Hematopoietic multipotent progenitor cell (in vitro differentiated cells): ENCODE measurements at regions not wholly inside any gene's neighbourhood (a gene's known extent, or its start where the extent isn't known, plus 50 kb on each side); places are given as distances from the start of the nearest gene placed in this dataset.

Source experiments
- DNase-seq, 3 donors: peaks; one replicate each; pipeline ENCODE4 v3.0.0-alpha.2; 2011 to 2015; ENCODE audit warnings: low read depth in 2 of 3, low spot score in 2 of 3

DNA sequence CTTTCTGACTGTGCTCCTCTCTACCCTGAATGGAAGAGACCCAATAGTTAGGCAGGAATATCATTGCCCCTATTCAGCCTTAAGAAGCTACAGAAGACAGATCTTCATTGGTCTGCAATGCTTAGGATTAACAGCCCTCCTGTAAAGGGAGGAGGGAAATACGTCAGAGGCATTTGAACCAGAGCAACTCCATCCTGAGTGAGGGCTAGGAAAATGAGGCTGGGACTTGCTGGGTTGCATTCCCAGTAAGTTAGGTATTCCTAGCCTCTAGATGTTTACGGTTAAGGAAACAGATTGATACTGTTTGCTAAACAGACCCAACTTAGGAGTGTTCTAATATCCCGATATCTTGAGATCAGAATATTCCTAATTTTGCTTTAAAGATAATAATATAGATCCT lies 63.5 kb downstream of the PCDH18 start:
- no peak for DNase-seq

DNA sequence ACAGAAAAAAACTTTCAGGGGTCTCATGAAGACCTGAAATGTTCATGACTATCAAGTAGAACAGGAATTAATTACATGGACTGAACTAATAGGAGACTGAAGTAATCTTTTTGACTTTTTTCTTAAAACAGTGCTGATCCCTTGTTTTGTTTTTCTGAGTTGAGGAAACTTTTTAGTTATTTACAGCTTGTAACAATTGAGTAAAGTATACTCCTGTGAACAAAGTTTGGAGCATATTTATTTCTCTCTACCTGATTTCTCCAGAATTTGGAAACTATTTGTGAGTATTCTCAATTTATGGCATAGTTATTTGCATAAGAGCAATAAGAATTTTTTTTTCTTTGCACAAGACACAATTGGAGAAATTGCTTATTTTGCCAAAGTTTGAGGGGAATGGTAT lies 64.8 kb downstream of the PCDH18 start:
- DNase-seq = no peak

DNA sequence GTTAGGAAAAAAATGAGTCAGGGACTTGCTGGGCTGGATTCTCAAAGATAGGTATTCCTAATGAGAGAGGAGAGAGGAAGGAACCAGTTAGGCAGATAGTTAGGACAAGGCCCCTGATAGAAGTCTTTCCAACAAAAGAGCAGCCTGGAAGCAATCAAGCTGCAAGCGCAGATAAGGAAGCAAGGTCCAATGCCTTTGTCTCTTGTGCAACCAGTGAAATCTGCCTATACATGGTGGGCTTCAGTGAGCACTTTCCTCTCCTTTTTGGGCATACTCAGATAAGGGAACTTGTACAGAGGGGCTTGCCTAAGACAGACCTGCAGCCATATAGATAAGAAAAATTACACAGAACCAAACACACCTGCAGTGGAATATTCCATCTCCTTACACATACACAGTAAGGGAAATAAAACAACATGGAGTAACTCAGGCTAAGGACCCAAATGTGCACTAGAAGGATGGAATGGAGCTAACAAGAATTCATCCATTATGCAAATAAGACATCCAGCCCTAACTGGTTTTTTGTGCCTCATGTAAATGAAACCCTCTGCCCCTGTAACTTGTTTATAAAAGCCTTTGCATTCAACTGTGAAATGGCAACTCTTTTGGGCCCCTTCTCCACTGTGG lies 68.8 kb downstream of the PCDH18 start:
- DNase-seq = no peak

DNA sequence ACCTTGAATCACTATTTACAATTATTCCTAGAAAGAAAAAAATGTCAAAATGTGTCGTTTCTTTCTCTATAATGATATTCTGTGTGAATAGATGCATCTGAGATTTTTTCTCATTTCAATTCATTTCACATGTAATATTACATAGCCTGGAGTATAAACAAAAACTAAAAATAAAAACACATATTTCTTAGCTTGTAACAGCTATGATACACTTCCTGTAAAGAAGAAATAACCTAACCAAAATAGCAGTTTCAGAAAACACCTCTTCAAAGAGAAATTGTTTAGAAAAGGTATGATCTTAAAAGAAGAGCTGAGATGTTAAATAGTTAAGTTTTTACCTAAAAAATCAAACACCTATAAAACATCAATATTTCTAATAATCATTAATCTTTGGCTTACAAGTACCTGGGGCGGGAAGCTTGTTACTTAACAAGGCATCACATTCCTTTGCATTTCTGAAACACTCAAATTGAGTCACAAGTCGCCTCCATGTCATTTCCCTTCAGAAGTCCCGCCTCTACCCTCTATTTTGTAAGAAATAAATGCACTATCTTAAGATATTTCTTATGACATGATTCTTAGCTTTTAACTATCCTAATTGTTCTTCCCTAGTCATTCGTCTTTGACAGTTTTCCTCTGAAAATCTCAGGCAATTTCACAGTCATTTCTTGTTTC lies 76.5 kb downstream of the PCDH18 start:
- no peak for DNase-seq

DNA sequence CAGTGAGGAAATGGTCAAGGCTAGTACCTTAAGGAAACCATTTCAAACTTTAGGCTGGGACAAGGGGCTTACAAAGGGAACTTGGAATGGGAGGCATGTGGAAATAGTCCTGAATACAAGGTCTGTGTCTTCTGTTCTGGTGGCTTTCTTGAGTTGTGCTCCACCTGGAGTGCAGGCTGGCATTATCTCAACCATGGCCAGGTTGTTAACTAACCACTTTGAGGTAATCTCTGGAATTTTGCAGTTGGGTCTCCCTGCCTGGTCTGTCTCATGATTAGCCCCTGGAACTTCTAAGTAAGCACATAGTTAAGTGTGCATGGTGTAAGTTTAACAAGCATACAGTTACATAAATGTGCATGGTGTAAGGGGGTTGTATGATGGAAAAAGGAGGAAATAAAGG lies 77.5 kb downstream of the PCDH18 start:
- no peak for DNase-seq

DNA sequence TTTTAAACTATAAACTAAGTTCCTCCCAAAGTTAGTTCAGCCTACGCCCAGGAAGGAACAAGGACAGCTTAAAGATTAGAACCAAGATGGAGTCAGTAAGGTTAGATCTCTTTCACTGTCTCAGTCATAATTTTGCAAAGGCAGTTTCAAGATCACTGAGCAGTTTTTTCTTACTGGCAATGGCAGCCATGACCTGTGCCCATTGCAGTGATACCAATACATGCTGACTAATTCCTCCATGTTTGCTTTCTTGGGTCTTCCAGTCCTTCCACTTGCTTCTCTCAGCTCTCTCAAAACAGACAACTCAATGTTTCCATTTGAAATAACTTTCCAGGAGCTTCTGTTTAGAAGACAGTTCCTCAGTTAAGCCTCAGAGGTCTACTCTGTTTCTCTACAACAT lies 79.5 kb downstream of the PCDH18 start:
- DNase-seq = no peak

DNA sequence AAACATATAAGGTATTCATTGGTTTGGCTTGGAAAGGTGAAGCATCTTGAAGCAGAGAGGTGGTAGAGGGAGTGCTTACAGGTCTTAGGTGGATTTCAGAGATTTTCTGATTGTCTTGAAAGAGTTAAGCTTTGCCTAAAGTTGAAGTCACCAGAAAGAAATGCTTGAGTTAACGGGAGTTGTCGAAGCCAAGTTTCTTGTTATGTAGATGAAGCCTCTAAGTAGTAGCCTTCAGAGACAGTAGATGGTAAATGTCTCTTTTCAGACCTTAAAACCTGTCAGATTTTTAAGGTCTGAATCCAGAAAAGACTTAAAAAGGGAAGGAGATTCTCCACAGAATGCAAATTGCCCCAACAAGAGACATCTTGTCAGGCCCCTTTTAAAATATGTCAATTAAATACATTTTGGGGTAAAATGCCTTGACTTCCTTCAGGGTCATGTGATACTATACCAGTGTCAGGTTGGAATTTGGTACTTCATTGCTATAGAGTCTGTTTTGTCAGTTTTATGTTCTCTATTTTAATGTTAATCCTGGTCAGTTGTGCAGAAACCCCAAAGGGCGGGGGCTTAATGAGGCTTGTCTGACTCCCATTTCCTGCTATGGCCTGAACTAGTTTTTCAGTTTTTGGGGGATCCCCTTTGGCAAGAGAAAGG lies 81.0 kb downstream of the PCDH18 start:
- no peak for DNase-seq

DNA sequence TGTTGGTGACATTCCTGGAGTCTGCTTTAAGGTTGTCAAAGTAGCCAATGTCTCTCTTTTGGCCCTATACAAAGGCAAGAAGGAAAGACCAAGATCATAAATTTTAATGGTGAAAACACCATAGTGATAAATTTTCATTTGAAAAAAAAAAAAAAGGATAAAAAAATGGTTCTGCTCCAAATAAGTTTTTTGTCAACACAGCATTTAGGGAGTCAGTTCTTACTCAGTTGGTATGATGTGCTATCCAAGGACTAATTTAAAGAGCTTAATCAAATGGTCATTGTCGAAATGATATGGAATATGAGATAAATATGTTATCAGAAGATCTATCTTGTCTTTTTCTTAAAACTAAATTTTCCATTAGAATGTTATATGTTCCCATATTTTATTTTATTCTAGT lies 83.9 kb downstream of the PCDH18 start:
- DNase-seq = no peak

DNA sequence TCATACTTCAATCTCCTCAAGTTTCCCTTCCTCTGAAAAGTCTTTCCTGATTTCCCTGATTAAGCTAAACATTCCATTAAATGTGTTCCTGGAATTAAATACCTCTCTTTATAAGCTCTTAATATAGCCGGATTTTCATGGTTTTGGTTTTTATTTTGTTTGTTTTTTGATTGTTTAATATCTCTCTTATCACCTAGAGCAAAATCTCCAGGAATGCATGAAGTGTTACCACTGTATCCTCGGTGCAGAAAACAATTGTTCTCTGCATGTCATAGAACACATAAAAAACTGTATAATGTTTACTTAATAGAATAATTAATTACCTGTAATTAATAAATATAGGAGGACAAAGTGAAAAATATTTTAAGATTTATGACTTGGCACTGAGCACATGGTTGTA lies 86.2 kb downstream of the PCDH18 start:
- no peak for DNase-seq

DNA sequence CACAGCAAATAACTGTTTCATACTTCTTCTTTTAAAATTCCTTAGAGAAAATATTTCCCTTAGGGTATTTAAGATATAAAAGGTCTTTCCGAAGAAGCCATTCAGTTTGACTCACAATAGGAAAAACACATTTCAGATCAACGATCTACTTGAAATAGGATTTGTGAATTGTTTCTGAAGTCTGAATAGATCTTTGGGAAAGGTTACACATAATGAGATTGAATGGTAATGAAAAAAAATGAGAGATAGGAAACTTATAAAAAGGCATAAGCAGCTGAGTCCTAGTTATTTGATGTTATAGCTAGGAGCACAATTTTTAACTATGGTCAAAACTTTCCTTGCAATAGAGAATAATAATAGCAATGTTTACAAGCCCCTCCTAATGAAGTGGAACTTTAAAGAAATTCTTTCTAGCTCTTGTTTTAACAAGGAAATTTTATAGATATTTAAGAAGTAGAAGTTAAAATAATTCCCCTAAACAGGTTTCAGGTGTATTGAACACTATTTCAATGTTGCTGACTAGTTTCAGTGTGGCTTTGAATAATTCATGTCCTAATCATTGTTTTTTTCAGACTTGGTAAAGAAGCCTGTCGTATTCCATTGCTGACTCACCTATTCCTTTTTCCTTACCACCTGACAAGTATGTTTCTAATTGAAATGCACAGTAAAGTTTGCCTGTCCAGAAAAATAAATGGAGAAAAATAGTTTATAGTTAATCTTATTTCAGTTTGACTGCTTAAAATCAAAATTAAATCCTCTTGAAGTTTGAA lies 89.1 kb downstream of the PCDH18 start:
- no peak for DNase-seq

DNA sequence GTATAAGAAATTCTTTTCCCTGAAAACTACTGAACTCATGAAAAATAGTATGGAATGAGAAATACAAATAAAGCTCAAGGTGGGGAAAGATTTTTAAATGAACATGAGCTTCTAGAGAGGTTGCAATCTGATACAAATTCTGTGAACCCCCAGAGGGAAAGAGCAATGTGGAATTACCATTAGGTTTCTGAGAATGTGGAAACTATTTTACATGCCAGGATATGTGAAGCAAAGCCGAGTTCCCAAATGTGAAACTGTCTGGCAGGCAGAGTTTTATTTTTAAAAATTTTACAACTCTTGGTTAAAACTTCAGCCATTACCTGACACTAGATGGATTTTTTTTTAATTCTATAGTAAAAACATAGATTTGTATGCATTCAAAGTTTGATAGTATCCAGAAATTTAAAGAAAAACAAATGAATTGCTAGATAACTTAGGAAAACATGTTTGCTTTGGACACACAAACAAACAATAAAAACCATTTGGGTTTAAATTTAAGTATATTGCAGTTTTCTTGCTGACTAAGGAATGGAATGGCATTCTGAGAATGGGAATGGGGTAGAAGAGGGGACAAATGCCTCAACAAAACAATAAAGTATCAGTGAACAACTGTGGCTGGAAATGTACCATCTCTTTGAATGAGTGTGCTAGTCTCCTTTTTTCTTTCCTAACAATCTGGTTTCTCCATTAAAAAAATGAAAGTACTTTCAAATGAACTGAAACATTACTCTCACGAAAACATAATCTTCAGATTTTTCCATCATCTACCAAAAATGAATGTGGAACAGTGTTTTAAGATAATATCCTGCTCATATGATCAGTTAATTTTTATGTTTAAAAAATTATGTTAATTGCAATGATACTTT lies 99.6 kb downstream of the PCDH18 start:
- DNase-seq = no peak

DNA sequence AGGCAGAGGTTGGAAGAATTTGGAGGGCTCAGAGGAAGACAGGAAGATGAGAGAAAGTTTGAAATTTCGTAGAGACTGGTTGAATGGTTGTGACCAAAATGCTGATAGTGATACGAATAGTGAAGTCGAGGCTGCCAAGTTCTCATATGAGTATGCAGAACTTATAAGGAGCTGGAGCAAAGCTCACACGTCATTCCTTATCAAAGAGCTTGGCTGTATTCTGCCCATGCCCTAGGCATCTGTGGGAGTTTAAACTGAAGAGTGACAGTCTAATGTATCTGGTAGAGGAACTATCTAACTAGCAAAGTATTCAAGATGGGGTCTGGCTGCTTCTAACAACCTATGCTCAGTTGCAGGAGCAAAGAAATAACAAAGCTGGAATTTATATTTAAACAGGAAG lies 102.1 kb downstream of the PCDH18 start:
- no peak for DNase-seq

DNA sequence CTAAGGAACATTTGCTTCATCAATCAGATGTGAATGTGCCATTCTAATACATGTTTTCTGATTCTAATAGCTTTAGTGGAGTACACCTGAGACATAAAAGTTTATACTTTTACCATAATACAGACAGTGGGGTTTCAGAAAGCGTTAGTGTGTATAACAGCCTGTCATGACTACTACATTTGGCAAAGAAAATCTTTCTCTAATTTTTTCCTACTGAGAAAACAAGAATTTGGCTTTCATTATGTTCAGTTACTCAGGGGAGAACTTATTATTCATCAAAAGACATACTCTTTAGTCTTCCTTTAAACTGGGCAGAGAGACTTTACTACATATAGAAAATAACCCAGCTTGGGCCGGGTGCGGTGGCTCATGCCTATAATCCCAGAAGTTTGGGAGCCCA lies 104.9 kb downstream of the PCDH18 start:
- DNase-seq = no peak

DNA sequence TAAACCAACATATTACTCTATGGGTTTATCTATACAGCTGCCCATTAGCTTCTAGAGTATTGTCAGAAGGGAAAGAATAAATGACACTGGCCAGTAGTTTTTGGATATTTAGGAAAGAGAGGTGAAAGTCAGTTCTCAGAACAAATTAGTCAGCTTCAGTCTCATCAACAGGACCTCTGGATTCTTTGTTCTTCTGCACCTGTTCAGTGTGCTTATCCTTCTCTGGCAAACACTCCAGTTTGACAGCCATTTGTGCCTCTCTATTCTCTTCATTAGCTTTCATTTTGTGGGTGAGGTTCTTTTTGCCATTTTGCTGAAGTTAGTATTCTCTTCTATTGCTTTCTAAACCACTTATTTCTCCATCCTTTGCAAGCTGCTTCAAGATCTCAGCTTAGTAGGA lies 107.0 kb downstream of the PCDH18 start:
- DNase-seq = no peak

DNA sequence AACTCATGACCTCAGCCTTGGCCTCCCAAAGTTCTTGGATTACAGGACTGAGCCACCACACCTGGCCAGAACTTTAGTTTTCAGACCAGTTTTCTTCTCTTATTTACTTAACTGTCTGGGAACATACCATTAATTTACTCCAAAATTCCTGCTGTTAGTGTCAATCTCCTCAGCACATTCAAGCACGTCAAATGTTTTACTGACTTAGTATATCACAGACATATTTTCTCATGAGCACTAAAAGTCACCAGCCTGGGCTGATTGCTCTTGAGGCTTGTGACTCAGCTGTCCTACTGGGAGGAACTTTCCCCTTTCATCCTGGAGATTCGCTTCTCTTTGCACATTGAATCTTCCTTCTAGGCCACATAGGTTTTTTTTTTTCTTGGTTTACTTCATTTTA lies 109.6 kb downstream of the PCDH18 start:
- no peak for DNase-seq

DNA sequence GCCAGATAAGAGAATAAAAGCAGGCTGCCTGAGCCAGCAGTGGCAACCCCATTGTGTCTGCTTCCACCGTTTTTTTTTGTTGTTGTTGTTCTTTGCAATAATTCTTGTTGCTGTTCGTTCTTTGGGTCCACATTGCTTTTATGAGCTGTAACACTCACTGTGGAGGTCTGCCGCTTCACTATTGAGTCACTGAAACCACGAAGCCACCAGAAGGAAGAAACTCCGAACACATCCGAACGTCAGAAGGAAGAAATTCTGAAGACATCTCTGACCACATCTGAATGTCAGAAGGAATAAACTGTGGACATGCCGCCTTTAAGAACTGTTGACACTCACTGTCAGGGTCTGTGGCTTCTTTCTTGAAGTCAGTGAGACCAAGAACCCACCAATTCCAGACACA lies 110.5 kb downstream of the PCDH18 start:
- DNase-seq = no peak

DNA sequence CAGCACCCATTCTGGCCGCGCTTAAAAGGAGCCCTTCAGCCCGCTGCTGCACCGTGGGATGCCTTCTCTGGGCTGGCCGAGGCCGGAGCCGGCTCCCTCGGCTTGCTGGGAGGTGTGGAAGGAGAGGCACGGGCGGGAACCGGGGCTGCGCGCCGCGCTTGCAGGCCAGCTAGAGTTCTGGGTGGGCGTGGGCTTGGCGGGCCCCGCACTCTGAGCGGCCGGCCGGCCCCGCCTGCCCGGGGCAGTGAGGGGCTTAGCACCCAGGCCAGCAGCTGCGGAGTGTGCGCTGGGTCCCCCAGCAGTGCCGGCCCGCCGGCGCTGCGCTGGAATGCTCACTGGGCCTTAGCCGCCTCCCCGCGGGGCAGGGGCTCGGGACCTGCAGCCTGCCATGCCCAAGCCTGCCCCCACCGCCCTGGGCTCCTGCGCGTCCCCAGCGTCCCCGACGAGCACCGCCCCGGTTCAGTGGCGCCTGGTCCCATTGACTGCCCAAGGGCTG lies 111.3 kb downstream of the PCDH18 start:
- DNase-seq = no peak

DNA sequence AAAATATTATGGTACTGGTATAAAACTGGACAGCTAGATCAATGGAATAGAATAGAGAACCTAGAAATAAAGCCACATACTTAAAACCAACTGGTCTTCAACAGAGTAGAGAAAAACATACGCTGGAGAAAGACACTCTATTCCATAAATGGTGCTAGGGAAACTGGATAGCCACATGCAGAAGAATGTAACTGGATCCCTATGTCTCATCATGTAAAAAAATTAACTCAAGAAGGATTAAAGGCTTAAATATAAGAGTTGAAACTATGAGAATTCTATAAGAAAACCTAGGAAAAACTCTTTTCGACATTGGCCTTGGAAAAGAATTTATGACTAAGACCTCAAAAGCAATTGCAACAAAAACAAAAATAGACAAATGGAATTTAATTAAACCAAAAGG lies 114.6 kb downstream of the PCDH18 start:
- DNase-seq = no peak

DNA sequence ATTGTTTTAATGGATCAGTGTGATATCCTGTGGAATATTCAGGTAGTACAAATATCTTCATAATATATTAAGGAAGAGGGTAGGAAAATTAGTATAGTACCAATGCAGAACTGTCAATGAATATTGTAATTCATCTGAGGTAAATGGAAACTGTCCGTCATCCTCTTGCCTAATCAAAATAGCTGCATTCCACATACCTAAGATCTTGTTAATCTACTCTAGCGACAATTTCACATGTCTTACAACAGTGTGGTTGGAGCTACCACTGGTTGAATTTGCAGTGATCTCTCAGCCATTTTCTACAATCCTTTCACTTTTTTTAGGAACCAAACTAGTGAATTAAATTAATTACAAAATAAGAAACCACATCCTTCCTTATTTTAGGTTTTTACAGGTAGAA lies 117.5 kb downstream of the PCDH18 start:
- no peak for DNase-seq

DNA sequence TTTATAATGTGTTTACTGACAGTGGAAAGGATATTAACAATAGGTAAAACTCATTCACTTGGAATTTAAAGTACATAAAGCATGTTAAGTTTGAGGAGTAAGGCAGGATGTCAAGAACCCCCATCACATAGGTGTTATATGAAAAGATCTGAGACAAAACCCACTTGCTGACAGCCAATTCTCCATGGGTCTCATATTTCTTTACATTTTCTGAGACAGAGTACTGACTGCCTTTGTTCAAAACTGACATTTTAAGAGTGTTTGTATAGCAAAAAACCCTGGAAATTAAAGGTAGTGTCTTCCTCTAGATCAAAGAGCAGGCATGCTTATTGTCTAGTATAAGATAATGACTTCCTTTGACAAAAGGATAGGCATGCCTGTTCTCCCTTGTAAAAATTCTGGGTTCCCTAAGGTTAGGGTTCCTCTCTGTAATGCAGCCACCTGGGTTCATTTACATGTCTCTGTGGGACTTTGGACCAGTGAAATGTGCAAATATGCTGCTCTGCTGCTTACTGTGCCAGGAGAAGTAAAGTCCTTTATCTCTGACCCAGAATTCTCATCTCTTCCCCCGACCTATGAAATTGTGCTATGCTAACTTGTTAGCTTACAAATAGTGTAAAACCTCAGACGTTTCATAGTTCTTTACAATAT lies 123.6 kb downstream of the PCDH18 start:
- DNase-seq = no peak
